Upper lobe of left lung (tissue), 6 donors: ENCODE measurements at regions not wholly inside any gene's neighbourhood (a gene's known extent, or its start where the extent isn't known, plus 50 kb on each side); places are given as distances from the start of the nearest gene placed in this dataset.

ENCODE experiments used
- ATAC-seq, 2 donors: fragments of 200-7000 bp; cut with Tn5 transposase; one replicate each; pipeline ENCODE4 v1.9.1; 2022; ENCODE audit warnings: mild to moderate bottlenecking in 2 of 2, moderate library complexity in 2 of 2; ENCODE audit not compliant: low FRiP score in 2 of 2
- DNase-seq, 2 donors: peaks; one replicate each; pipeline ENCODE4 v3.0.0-alpha.2; 2019 to 2020
- H3K27ac ChIP-seq, 4 donors: fragments of 200-600 bp; sonication (generic); one replicate each; pipeline ENCODE4 v1.5.1; 2016 to 2019
- H3K27me3 ChIP-seq, 4 donors: fragments of 200-600 bp; sonication (generic); one replicate each; pipeline ENCODE4 v1.5.1; 2017 to 2019
- H3K36me3 ChIP-seq, 4 donors: fragments of 200-600 bp; sonication (generic); one replicate each; pipeline ENCODE4 v1.5.1; 2016 to 2019
- H3K4me1 ChIP-seq, 4 donors: fragments of 200-600 bp; sonication (generic); one replicate each; pipeline ENCODE4 v1.5.1; 2018 to 2019
- H3K4me3 ChIP-seq, 4 donors: fragments of 200-600 bp; sonication (generic); one replicate each; pipeline ENCODE4 v1.5.1; 2017 to 2019; ENCODE audit warnings: mild to moderate bottlenecking in 2 of 4, moderate library complexity in 1 of 4
- H3K9me3 ChIP-seq, 4 donors: fragments of 200-600 bp; sonication (generic); one replicate each; pipeline ENCODE4 v1.5.1; 2018 to 2019
- CTCF ChIP-seq, 6 experiments: fragments of 450-650 bp in 4 of 6; fragments of 200-600 bp in 2 of 6; sonication (generic) in 2 of 6; IDR thresholded peaks; one replicate each; pipeline ENCODE4 v1.5.1; 2016 to 2019; ENCODE audit warnings: antibody characterized with exemption in 6 of 6
- EP300 ChIP-seq, 4 donors: sonication (generic); formaldehyde crosslinking; IDR thresholded peaks; one replicate each; pipeline ENCODE4 v1.5.1; 2017; ENCODE audit warnings: antibody characterized with exemption in 4 of 4, control low read depth in 2 of 4
- POLR2A ChIP-seq, 4 donors: fragments of 450-650 bp; IDR thresholded peaks; one replicate each; pipeline ENCODE4 v1.5.1; 2016 to 2017; ENCODE audit warnings: antibody characterized with exemption in 4 of 4, mild to moderate bottlenecking in 2 of 4
- POLR2AphosphoS5 ChIP-seq, 2 donors: sonication (generic); formaldehyde crosslinking; IDR thresholded peaks; one replicate each; pipeline ENCODE4 v1.5.1; 2017; ENCODE audit warnings: antibody characterized with exemption in 2 of 2
- WGBS, 2 donors: methylation state at CpG; one replicate each; pipeline ENCODE4 v1.1.5; 2017 to 2018; 5-methylcytosine and 5-hydroxymethylcytosine counted together
- donor health status: DM: no; HTN: no; CAD: no; lungs with moderate emphysema.
- donor health status: DM: no; HTN: yes; CAD: no; lungs with severe emphysema.

- no peaks in the 10 kb centered on the region for H3K9me3 ChIP-seq
- no peak overlapping the region for H3K4me3 ChIP-seq
- H3K27ac ChIP-seq, result no peak overlapping the region
- no peak for DNase-seq
- ATAC-seq, result no peak
- TF ChIP-seq POLR2A (IDR thresholded peaks at IDR 0.05) (no peak), POLR2AphosphoS5 (IDR thresholded peaks at IDR 0.05) (no peak), CTCF (IDR thresholded peaks at IDR 0.05) (no peak), EP300 (IDR thresholded peaks at IDR 0.05) (no peak)
- 83 to 86% methylated on average over 7 of the region's 7 CpGs for WGBS, 2 donors
- H3K4me1 ChIP-seq, result peaks cover 15 to 33% (median 22%) of the 10 kb centered on the region in 4 donors
- no peaks in the 10 kb centered on the region for H3K36me3 ChIP-seq
- H3K27me3 ChIP-seq, result no peaks in the 10 kb centered on the region
Measured at GRCh38 chr10:30184397-30185033, 125.1 kb upstream of the JCAD start.

- TF ChIP-seq CTCF (IDR thresholded peaks at IDR 0.05) (no peak), POLR2A (IDR thresholded peaks at IDR 0.05) (no peak), POLR2AphosphoS5 (IDR thresholded peaks at IDR 0.05) (no peak), EP300 (IDR thresholded peaks at IDR 0.05) (no peak)
- Histone ChIP-seq H3K4me3 (no peak overlapping the region), H3K9me3 (no peaks in the 10 kb centered on the region), H3K36me3 (no peaks in the 10 kb centered on the region), H3K4me1 (peaks cover 11 to 29% (median 22%) of the 10 kb centered on the region in 4 donors), H3K27me3 (no peaks in the 10 kb centered on the region), H3K27ac (peak overlapping the region in 2 of 4 donors; percentile 9 to 39)
- 77 to 80% methylated on average over 7 to 8 of the region's 9 CpGs for WGBS, 2 donors
- ATAC-seq, result no peak
- DNase-seq, result peak in 1 of 2 donors; percentile 57
Measured at GRCh38 chr10:30183055-30183402, 123.6 kb upstream of the JCAD start.

GRCh38 chr10:30182191-30183054 is 123.0 kb upstream of the JCAD start:
- TF ChIP-seq EP300 (IDR thresholded peaks at IDR 0.05) (no peak), CTCF (IDR thresholded peaks at IDR 0.05) (no peak), POLR2A (IDR thresholded peaks at IDR 0.05) (no peak), POLR2AphosphoS5 (IDR thresholded peaks at IDR 0.05) (no peak)
- Histone ChIP-seq H3K27ac (peak overlapping the region in 2 of 4 donors; percentile 9 to 39), H3K4me3 (no peak overlapping the region), H3K9me3 (no peaks in the 10 kb centered on the region), H3K4me1 (peaks cover 11 to 24% (median 17%) of the 10 kb centered on the region in 4 donors), H3K27me3 (no peaks in the 10 kb centered on the region), H3K36me3 (no peaks in the 10 kb centered on the region)
- DNase-seq (no peak), ATAC-seq (peak; percentile 68 to 84)
- 67 to 69% methylated on average over 25 of the region's 25 CpGs for WGBS, 2 donors

- Histone ChIP-seq H3K36me3 (no peaks in the 10 kb centered on the region), H3K27me3 (no peaks in the 10 kb centered on the region), H3K27ac (no peak overlapping the region), H3K9me3 (no peaks in the 10 kb centered on the region), H3K4me1 (peaks cover 0 to 8% (median 4%) of the 10 kb centered on the region in 4 donors), H3K4me3 (no peak overlapping the region)
- TF ChIP-seq CTCF (IDR thresholded peaks at IDR 0.05), result no peak
- TF ChIP-seq EP300 (IDR thresholded peaks at IDR 0.05), result no peak
- no peak for TF ChIP-seq POLR2A (IDR thresholded peaks at IDR 0.05)
- WGBS, 2 donors, result 35 to 43% methylated on average over 8 of the region's 8 CpGs
- no peak for ATAC-seq
- no peak for DNase-seq
Measured at GRCh38 chr10:30178356-30178964, 119.1 kb upstream of the JCAD start.
